Neuronal stem cell (in vitro differentiated cells): ENCODE measurements at regions not wholly inside any gene's neighbourhood (a gene's known extent, or its start where the extent isn't known, plus 50 kb on each side); places are given as distances from the start of the nearest gene placed in this dataset.

Source experiments
- DNase-seq: peaks from one replicate; pipeline ENCODE4 v3.0.0-alpha.2; 2013; ENCODE audit warnings: low spot score
- H2AFZ ChIP-seq: one replicate; pipeline ENCODE4 v1.6.1; 2013; ENCODE audit warnings: mild to moderate bottlenecking, low read length, inconsistent platforms
- H2AK5ac ChIP-seq: 2 replicates; pipeline ENCODE4 v1.6.1; 2013; ENCODE audit warnings: low read depth, mild to moderate bottlenecking, inconsistent platforms, low read length, moderate library complexity, mixed read lengths
- H2BK120ac ChIP-seq: 2 replicates; pipeline ENCODE4 v1.6.1; 2013; ENCODE audit warnings: low read depth, mild to moderate bottlenecking, inconsistent platforms, low read length, moderate library complexity, mixed read lengths
- H2BK12ac ChIP-seq: one replicate; pipeline ENCODE4 v1.6.1; 2013; ENCODE audit warnings: low read length, inconsistent platforms
- H2BK15ac ChIP-seq: 2 replicates; pipeline ENCODE4 v1.6.1; 2013; ENCODE audit warnings: mild to moderate bottlenecking, low read length, inconsistent platforms, mixed read lengths
- H2BK5ac ChIP-seq: one replicate; pipeline ENCODE4 v1.6.1; 2013; ENCODE audit warnings: inconsistent platforms, mild to moderate bottlenecking, low read length, moderate library complexity
- H3K14ac ChIP-seq: one replicate; pipeline ENCODE4 v1.6.1; 2013; ENCODE audit warnings: low read length, inconsistent platforms
- H3K18ac ChIP-seq: 2 replicates; pipeline ENCODE4 v1.6.1; 2013; ENCODE audit warnings: low read length, inconsistent platforms
- H3K23ac ChIP-seq: 2 replicates; pipeline ENCODE4 v1.6.1; 2013; ENCODE audit warnings: low read depth, mild to moderate bottlenecking, mixed read lengths, low read length, inconsistent platforms; ENCODE audit not compliant: poor library complexity
- H3K27ac ChIP-seq: replicated peaks from 3 replicates; pipeline ENCODE4 v1.5.1; 2013; ENCODE audit warnings: low read length, inconsistent platforms
- H3K27me3 ChIP-seq, 3 experiments: 2 replicates each; pipeline ENCODE4 v1.6.1; 2013; ENCODE audit warnings: low read length in 3 of 3, mild to moderate bottlenecking in 2 of 3, inconsistent platforms in 1 of 3, low read depth in 1 of 3, mixed read lengths in 1 of 3, moderate library complexity in 1 of 3; ENCODE audit not compliant: control insufficient read depth in 3 of 3, insufficient read depth in 3 of 3
- H3K36me3 ChIP-seq, 2 donors: replicated peaks in 1 of 2; 2 replicates each; pipeline ENCODE4 v1.6.1; 2013; ENCODE audit warnings: low read length in 2 of 2; ENCODE audit not compliant: control insufficient read depth in 2 of 2, insufficient read depth in 2 of 2
- H3K4ac ChIP-seq: 2 replicates; pipeline ENCODE4 v1.6.1; 2013; ENCODE audit warnings: inconsistent platforms, mild to moderate bottlenecking, low read length, moderate library complexity
- H3K4me1 ChIP-seq, 2 donors: 1 replicate in 1 of 2; 2 replicates in 1 of 2; pipeline ENCODE4 v1.6.1; 2013; ENCODE audit warnings: low read length in 2 of 2, low read depth in 1 of 2; ENCODE audit not compliant: control insufficient read depth in 2 of 2, insufficient read depth in 1 of 2
- H3K4me2 ChIP-seq: one replicate; pipeline ENCODE4 v1.6.1; 2013; ENCODE audit warnings: mild to moderate bottlenecking, low read length, inconsistent platforms; ENCODE audit not compliant: insufficient read depth, poor library complexity, severe bottlenecking
- H3K4me3 ChIP-seq, 2 donors: 2 replicates each; pipeline ENCODE4 v1.5.1; 2013; ENCODE audit warnings: low read length in 2 of 2, mild to moderate bottlenecking in 2 of 2, inconsistent platforms in 1 of 2, moderate library complexity in 1 of 2
- H3K79me1 ChIP-seq: one replicate; pipeline ENCODE4 v1.6.1; 2013; ENCODE audit warnings: low read depth, mild to moderate bottlenecking, inconsistent platforms, low read length, moderate library complexity
- H3K9ac ChIP-seq: one replicate; pipeline ENCODE4 v1.6.1; 2013; ENCODE audit warnings: mild to moderate bottlenecking, low read depth, low read length, inconsistent platforms; ENCODE audit not compliant: poor library complexity
- H3K9me3 ChIP-seq, 2 donors: replicated peaks in 1 of 2; 2 replicates each; pipeline versions ENCODE3 to v1.6.1; 2013; ENCODE audit warnings: low read length in 2 of 2, mild to moderate bottlenecking in 2 of 2, inconsistent platforms in 1 of 2, low read depth in 1 of 2, mixed read lengths in 1 of 2, moderate library complexity in 1 of 2; ENCODE audit not compliant: control insufficient read depth in 2 of 2, insufficient read depth in 1 of 2
- H4K8ac ChIP-seq: one replicate; pipeline ENCODE4 v1.6.1; 2013; ENCODE audit warnings: low read depth, mild to moderate bottlenecking, inconsistent platforms, low read length, moderate library complexity
- H4K91ac ChIP-seq: one replicate; pipeline ENCODE4 v1.6.1; 2013; ENCODE audit warnings: low read length, low read depth, mild to moderate bottlenecking, inconsistent platforms; ENCODE audit not compliant: poor library complexity
- WGBS, 2 donors: extraction: QIAGEN DNeasy Blood & Tissue Kit; methylation state at CpG; one replicate each; pipeline ENCODE4 v1.1.7; 2013; ENCODE audit warnings: missing lambda C conversion rate in 2 of 2, mixed read lengths in 1 of 2; ENCODE audit not compliant: insufficient read length in 2 of 2, insufficient replicate concordance in 1 of 2; ENCODE audit errors: extremely low coverage in 2 of 2; 5-methylcytosine and 5-hydroxymethylcytosine counted together

GRCh38 chr16:85300406-85300968 lies 188.2 kb upstream of the CIBAR2 start:
- no peak overlapping the region for H3K14ac ChIP-seq
- no peak overlapping the region for H2BK12ac ChIP-seq
- H3K9ac ChIP-seq: no peak overlapping the region
- H3K18ac ChIP-seq: no peak overlapping the region
- H3K79me1 ChIP-seq: no peaks in the 10 kb centered on the region
- no peak overlapping the region for H3K4ac ChIP-seq
- no peak overlapping the region for H3K23ac ChIP-seq
- no peak overlapping the region for H4K91ac ChIP-seq
- no peak overlapping the region for H2BK120ac ChIP-seq
- WGBS, 2 donors: no CpG with 5 or more reads among the region's 20 CpGs
- no peak overlapping the region for H3K4me3 ChIP-seq
- no peak overlapping the region for H4K8ac ChIP-seq
- H3K9me3 ChIP-seq: no peaks in the 10 kb centered on the region
- H2BK5ac ChIP-seq: no peak overlapping the region
- no peak overlapping the region for H2AK5ac ChIP-seq
- peak overlapping the region; percentile 14 for H2AFZ ChIP-seq
- peaks cover 0 to 8% (median 0%) of the 10 kb centered on the region in 3 experiments for H3K27me3 ChIP-seq
- no peaks in the 10 kb centered on the region for H3K36me3 ChIP-seq
- H3K4me1 ChIP-seq: peaks cover 12 to 32% of the 10 kb centered on the region in 2 donors
- H2BK15ac ChIP-seq: no peak overlapping the region
- no peak overlapping the region for H3K27ac ChIP-seq
- H3K4me2 ChIP-seq: no peak overlapping the region
- no peak for DNase-seq

GRCh38 chr16:85301231-85301630 lies 189.0 kb upstream of the CIBAR2 start:
- Histone ChIP-seq H3K4me2 (no peak overlapping the region), H3K4me3 (no peak overlapping the region), H3K9me3 (no peaks in the 10 kb centered on the region), H3K4ac (no peak overlapping the region), H4K91ac (no peak overlapping the region), H2AK5ac (no peak overlapping the region), H2BK120ac (no peak overlapping the region), H2BK12ac (no peak overlapping the region), H3K27ac (no peak overlapping the region), H3K14ac (no peak overlapping the region), H3K27me3 (peaks cover 0 to 8% (median 0%) of the 10 kb centered on the region in 3 experiments), H2BK5ac (no peak overlapping the region), H3K18ac (no peak overlapping the region), H2AFZ (no peak overlapping the region), H3K23ac (no peak overlapping the region), H3K9ac (no peak overlapping the region), H3K4me1 (peaks cover 14 to 32% of the 10 kb centered on the region in 2 donors), H3K36me3 (no peaks in the 10 kb centered on the region), H2BK15ac (no peak overlapping the region), H4K8ac (no peak overlapping the region), H3K79me1 (no peaks in the 10 kb centered on the region)
- DNase-seq: no peak
- WGBS, 2 donors: no CpG with 5 or more reads among the region's 6 CpGs

GRCh38 chr16:85302018-85302847 lies 190.0 kb upstream of the CIBAR2 start:
- no peak overlapping the region for H2AFZ ChIP-seq
- peaks cover 15 to 32% of the 10 kb centered on the region in 2 donors for H3K4me1 ChIP-seq
- peak overlapping the region; percentile 66 for H3K23ac ChIP-seq
- no peak overlapping the region for H2BK5ac ChIP-seq
- no peak overlapping the region for H2BK120ac ChIP-seq
- H4K91ac ChIP-seq: no peak overlapping the region
- no CpG with 5 or more reads among the region's 24 CpGs for WGBS, 2 donors
- H3K9ac ChIP-seq: no peak overlapping the region
- no peaks in the 10 kb centered on the region for H3K36me3 ChIP-seq
- H3K9me3 ChIP-seq: no peaks in the 10 kb centered on the region
- H3K79me1 ChIP-seq: no peaks in the 10 kb centered on the region
- DNase-seq: no peak
- H3K14ac ChIP-seq: peak overlapping the region; percentile 82
- H2BK15ac ChIP-seq: no peak overlapping the region
- H2AK5ac ChIP-seq: peak overlapping the region; percentile 98
- no peak overlapping the region for H4K8ac ChIP-seq
- H3K4me2 ChIP-seq: no peak overlapping the region
- H3K27me3 ChIP-seq: peaks cover 0 to 8% (median 0%) of the 10 kb centered on the region in 3 experiments
- no peak overlapping the region for H3K4me3 ChIP-seq
- H3K27ac ChIP-seq: no peak overlapping the region
- H3K18ac ChIP-seq: peak overlapping the region; percentile 82
- no peak overlapping the region for H3K4ac ChIP-seq
- H2BK12ac ChIP-seq: peak overlapping the region; percentile 48

GRCh38 chr16:85302848-85303353 lies 190.6 kb upstream of the CIBAR2 start:
- peak overlapping the region; percentile 98 for H2AK5ac ChIP-seq
- H3K36me3 ChIP-seq: no peaks in the 10 kb centered on the region
- peaks cover 0 to 8% (median 0%) of the 10 kb centered on the region in 3 experiments for H3K27me3 ChIP-seq
- H3K4me1 ChIP-seq: peaks cover 15 to 37% of the 10 kb centered on the region in 2 donors
- no peak overlapping the region for H3K4me3 ChIP-seq
- H3K23ac ChIP-seq: peak overlapping the region; percentile 90
- H2AFZ ChIP-seq: no peak overlapping the region
- H3K27ac ChIP-seq: no peak overlapping the region
- peak overlapping the region; percentile 66 for H2BK120ac ChIP-seq
- peak overlapping the region; percentile 32 for H2BK12ac ChIP-seq
- no peak for DNase-seq
- no CpG with 5 or more reads among the region's 26 CpGs for WGBS, 2 donors
- H2BK5ac ChIP-seq: no peak overlapping the region
- H3K4ac ChIP-seq: no peak overlapping the region
- peak overlapping the region; percentile 82 for H3K18ac ChIP-seq
- H3K79me1 ChIP-seq: no peaks in the 10 kb centered on the region
- peak overlapping the region; percentile 63 for H3K9ac ChIP-seq
- no peaks in the 10 kb centered on the region for H3K9me3 ChIP-seq
- H4K91ac ChIP-seq: no peak overlapping the region
- no peak overlapping the region for H4K8ac ChIP-seq
- no peak overlapping the region for H2BK15ac ChIP-seq
- H3K14ac ChIP-seq: peak overlapping the region; percentile 82
- peak overlapping the region; percentile 47 for H3K4me2 ChIP-seq
